ENCODE measurements at regions not wholly inside any gene's neighbourhood (a gene's known extent, or its start where the extent isn't known, plus 50 kb on each side); places are given as distances from the start of the nearest gene placed in this dataset.

GRCh38 chr13:105047676-105048295, 1487.7 kb downstream of the EFNB2 start:
- no peak for DNase-seq (ENCODE audit: low read depth)

- DNase-seq (ENCODE audit: low read depth), result no peak
Observed at GRCh38 chr13:105037110-105037509, 1498.4 kb downstream of the EFNB2 start.

DNA sequence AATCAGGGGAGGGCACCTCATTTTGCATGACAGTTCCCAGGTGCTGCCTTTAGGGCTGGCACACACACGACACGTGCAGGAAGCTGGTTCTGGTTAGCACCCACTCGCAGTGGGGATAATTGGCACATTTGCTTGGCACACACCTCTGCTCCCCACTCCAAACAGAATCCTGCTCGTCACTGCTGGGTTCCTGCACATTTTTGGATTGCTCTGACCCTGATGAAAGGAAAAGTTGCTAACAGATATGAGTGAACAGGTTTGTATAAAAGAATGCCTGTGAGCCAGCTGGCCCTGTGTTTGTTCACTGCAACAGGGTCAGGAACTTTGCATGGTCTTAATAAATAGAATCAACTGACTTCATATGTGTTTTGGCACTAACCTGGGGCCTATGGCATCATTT, 1500.4 kb downstream of the EFNB2 start:
- no peak for DNase-seq (ENCODE audit: low read depth)

- DNase-seq (ENCODE audit: low read depth), result no peak
Observed at GRCh38 chr13:105033999-105034398, 1501.5 kb downstream of the EFNB2 start.

- DNase-seq (ENCODE audit: low read depth), result no peak
Observed at GRCh38 chr13:105031306-105031705, 1504.2 kb downstream of the EFNB2 start.

DNA sequence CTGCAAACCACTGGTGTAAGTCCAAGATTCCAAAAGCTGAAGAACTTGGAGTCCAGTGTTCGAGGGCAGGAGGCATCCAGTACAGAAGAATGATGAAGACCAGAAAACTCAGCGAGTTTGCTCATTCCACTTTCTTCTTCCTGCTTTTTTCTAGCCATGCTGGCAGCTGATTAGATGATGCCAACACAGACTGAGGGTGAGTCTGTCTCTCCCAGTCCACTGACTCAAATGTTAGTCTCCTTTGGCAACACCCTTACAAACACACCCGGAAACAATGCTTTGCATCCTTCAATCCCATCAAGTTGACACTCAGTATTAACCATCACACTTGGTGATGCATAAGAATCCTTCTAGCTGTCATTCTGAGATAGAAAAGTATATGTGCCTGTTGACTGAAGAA, 1504.6 kb downstream of the EFNB2 start:
- no peak for DNase-seq (ENCODE audit: low read depth)

DNA sequence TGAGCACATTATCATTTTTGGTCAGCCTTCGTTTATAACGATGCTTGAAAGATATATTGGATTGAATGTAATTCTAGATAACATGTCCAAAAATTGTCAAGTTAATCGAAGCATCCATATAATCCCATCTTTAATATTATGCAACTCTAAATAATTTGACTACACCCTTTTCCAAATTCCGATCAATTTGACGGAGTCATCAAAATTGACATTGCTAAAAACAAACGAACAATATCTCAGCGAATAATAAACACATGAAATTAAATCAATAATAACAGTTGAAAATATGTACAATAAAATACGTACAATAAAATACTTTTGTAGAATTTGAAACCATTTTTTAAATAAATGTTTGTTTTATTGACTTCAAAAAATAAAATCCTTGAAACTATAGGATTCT, 1516.4 kb downstream of the EFNB2 start:
- no peak for DNase-seq (ENCODE audit: low read depth)

- DNase-seq (ENCODE audit: low read depth), result no peak
Observed at GRCh38 chr13:105016266-105016665, 1519.2 kb downstream of the EFNB2 start.

DNA sequence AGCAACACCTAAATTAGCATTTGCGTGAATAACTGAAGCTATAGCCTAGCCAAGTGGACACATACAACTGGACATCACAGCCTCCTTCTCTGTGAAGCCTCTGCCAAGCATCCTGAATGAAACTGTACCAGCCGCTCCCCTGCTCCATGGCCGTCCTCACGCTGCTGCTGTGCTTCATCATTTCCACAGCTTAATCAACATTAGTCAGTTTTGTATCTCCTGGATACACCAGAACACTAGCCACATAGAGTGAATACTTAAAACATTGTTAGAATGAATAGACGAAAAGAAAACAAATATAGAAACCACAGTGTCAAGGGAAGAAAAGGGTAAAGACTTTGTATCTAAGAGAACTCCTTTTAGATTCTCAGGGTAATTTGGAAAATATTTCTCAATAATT, 1526.9 kb downstream of the EFNB2 start:
- no peak for DNase-seq (ENCODE audit: low read depth)

DNA sequence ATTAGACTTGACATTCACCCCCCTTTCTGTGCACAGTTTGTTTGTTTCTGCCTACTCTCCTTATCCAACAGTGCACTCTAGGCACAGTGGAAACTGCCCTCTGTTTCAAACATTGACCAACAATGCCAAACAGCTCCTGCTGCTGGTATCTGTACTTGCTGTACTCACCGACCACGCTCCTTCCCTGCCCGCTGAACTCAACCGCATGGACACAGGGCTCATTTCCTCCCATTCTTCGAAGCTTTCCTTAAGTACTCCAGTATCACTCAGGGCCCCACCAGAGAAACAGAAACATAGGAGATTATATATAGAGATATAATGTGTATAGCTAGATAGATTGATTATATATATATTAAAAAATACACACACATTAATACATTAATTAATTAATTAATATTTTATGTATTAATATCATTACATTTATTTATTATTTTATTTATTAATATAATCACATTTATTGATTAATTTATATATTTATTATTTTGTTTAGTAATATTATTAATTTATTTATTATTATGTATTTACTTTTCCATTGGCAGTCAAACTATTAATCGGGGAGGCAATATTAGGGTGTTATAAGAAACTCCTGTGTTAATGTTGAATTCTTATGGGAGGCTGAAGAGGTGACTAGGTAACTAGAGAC, 1528.2 kb downstream of the EFNB2 start:
- no peak for DNase-seq (ENCODE audit: low read depth)

DNA sequence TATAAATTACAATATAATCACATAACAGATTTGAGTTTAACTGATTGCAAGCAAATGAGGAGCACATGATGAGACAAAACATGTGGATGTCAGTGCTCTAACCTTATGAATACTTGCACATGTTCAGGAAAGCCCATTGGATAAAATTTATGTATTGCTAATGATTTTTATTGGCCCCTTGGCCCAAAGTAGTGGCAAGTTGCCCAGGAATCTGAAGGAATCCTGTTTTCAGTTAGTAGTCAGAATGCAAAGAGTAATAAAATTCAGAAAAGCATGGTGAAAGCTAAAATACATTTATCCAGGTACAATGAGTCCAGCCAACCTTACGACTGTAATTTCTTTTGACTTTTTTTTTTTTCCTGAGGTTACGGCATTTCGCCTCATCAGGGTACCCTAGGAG, 1539.4 kb downstream of the EFNB2 start:
- no peak for DNase-seq (ENCODE audit: low read depth)

DNA sequence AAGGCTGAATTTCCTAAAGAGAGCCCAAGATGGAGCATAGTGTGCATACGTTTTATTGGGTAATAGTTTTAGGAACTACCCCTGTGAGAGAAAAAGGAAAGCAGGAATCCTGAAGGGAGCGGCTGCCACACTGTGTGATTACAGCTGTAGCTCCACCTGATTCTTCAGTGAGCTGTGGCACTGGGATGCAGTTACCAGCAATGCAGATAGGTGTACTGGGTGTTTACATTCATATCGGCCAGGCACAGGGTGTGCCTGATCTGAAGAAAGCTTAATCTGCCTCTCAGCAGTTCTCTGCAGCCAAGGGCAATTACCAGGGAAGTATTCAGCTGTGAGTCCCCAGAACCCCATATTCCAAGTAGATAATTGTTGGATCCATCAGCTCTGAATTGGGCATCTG, 1541.8 kb downstream of the EFNB2 start:
- DNase-seq (ENCODE audit: low read depth), result no peak

DNA sequence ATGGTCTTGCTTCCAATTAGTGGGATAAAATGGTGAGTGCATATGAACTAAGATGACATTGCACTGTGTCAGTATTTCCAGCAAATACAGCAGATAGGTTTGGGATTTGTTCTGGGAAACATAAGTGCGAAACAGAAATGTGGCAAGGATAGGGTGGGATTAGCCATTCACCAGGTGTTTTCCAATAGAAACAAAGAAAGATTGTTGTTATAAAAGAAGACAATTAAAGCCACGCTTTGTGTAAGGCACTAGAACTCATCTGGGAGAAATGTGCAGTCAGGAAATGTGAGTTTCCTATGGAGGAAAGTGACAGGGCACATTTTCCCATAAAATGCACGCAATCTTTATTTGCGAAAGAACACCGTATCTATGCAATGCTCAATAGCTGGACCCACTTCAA, 1547.8 kb downstream of the EFNB2 start:
- no peak for DNase-seq (ENCODE audit: low read depth)

GRCh38 chr13:104984296-104984818, 1551.1 kb downstream of the EFNB2 start:
- peak; percentile 15 for DNase-seq (ENCODE audit: low read depth)

DNA sequence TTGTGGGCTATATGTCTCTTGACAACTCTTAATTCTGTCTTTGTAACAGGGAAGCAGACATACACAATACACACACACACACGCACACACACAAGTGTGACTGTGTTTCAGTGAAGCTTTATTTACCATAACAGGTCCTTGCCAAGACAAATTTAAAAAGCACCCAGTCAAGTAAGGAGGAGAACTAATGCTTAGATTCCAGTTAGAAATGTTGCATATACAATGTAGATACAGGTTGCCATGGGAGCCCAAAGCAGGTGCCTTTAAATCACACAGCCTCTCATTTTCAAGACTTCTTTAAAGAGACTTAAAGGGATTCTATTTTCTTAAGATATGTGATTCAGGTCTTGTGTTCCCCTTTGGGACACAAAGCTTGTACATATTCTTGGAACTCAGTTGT, 1551.9 kb downstream of the EFNB2 start:
- no peak for DNase-seq (ENCODE audit: low read depth)

DNA sequence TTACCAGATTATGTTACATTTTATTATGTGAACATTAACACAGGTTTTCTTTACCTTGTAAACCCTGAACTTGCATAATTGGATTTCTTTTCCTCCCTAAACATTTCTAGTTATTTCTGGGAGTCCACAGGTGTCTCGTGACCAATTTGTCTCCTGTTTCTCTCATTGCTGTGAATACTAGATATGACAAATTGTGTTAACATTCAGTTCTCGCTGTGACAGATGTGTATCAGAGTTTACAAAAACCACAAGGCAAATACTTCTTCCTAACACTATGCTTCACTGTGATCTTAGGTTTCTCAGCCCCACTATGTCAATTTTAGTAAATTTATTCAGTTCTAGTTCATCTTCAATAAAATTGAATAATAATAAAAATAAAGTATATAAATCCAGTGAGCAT, 1554.9 kb downstream of the EFNB2 start:
- no peak for DNase-seq (ENCODE audit: low read depth)

DNA sequence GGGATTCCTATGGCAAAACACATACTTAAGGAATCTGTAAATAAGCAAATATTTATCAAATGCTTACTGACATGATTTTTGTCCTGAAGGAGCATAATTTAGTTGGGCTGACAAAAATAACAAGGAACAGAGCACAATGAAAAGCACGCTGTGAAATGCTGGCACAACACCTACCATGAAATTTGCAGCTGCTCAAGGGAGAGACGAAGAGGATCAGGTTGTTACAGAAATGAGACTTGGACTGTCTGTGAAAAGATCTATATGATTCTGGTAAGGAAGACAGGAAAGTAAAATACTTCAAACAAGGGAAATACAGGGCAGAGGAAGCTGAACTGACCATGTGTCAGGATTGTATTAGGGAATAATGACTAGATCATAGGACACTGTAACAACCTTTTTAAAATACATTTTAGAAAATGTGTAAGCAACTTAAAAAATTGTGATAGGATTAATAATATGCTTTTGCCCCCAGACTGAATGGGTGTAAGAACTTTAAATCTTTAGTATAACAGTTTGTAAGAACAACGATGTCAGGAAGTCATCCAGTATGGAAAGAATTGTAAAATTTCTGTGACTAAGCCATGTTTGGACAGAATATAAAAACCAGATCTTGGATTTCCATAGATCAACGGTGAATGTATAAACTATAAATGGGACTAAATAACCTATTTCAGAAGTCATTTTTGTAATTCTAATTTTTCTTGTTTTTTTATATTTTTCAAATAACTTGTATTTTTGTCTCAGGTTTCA, 1556.0 kb downstream of the EFNB2 start:
- no peak for DNase-seq (ENCODE audit: low read depth)

DNA sequence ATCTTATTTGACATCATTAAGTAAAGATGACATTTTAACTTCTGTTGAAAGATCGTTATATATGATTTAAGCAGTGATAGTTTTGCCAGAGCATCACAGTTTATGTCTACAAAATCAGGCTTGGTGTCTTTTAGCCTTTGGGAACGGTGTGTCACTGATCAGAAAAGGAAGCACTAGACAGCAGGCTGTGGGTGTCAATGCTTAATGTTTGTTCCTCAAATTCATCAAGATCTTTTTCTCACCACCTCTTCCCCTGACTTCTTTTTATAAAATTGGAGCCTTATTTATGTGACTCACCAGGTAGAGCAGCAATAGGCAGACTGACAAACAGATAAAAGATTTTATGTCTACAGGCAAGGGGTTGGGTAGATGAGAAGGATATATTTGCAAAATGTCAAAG, 1558.5 kb downstream of the EFNB2 start:
- DNase-seq (ENCODE audit: low read depth), result no peak

DNA sequence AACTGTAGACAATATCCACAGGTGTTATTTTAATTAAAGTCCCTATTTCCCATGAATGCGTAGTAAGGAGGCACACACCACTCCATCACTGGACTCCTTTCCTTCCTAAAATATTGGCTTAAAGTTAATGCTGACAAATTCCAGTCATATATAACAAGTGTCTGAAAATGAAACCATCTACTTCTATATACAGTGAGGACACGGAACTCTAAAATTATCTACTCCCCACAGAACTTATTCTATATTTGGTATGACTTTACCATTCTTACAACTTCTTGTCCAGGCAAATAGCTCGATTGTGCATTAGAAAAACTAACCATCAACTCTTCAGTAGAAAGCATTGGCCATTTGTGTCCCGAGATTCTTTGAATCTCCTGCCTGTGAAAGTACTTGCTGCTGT, 1560.2 kb downstream of the EFNB2 start:
- DNase-seq (ENCODE audit: low read depth), result no peak

- no peak for DNase-seq (ENCODE audit: low read depth)
Observed at GRCh38 chr13:104968876-104969275, 1566.6 kb downstream of the EFNB2 start.

- no peak for DNase-seq (ENCODE audit: low read depth)
Observed at GRCh38 chr13:104967836-104968630, 1567.4 kb downstream of the EFNB2 start.

GRCh38 chr13:104967376-104967775, 1568.1 kb downstream of the EFNB2 start:
- no peak for DNase-seq (ENCODE audit: low read depth)

All from stimulated activated CD8-positive, alpha-beta memory T cell treated with anti-CD3 and anti-CD28 coated beads, Interleukin-4, amount 100 ng/mL, for 24 hours (primary cell).